HG02973 (cell line): ENCODE measurements at regions not wholly inside any gene's neighbourhood (a gene's known extent, or its start where the extent isn't known, plus 50 kb on each side); places are given as distances from the start of the nearest gene placed in this dataset.
"Not testable (repeated sequence)": the region's sequence is repeated elsewhere in the genome, so short reads cannot be mapped to it uniquely, and the experiment has no call there.

ENCODE experiments used
- ATAC-seq: cut with Tn5 transposase; IDR thresholded peaks from one replicate; pipeline ENCODE4 v1.9.1; 2021; ENCODE audit warnings: moderate library complexity; ENCODE audit not compliant: unreplicated experiment

- ATAC-seq, result no peak
Observed at GRCh38 chr9:108270051-108270450, 585.7 kb downstream of the ACTL7B start.

- ATAC-seq, result no peak
Observed at GRCh38 chr9:108269371-108269770, 586.4 kb downstream of the ACTL7B start.

- no peak for ATAC-seq
Observed at GRCh38 chr9:108265065-108265464, 590.7 kb downstream of the ACTL7B start.

GRCh38 chr9:108264093-108264492 is 591.7 kb downstream of the ACTL7B start:
- ATAC-seq, result no peak

GRCh38 chr9:108262836-108263235 is 593.0 kb downstream of the ACTL7B start:
- no peak for ATAC-seq

GRCh38 chr9:108259917-108260675 is 595.7 kb downstream of the ACTL7B start:
- ATAC-seq, result no peak

GRCh38 chr9:108258640-108259039 is 597.1 kb downstream of the ACTL7B start:
- ATAC-seq, result no peak

GRCh38 chr9:108257382-108257781 is 598.4 kb downstream of the ACTL7B start:
- ATAC-seq, result no peak

GRCh38 chr9:108254236-108254635 is 601.5 kb downstream of the ACTL7B start:
- no peak for ATAC-seq

GRCh38 chr9:108247391-108247790 is 608.4 kb downstream of the ACTL7B start:
- not testable (repeated sequence) for ATAC-seq

- no peak for ATAC-seq
Observed at GRCh38 chr9:108245901-108246300, 609.9 kb downstream of the ACTL7B start.

- ATAC-seq, result no peak
Observed at GRCh38 chr9:108245331-108245730, 610.5 kb downstream of the ACTL7B start.

GRCh38 chr9:108244686-108245085 is 611.1 kb downstream of the ACTL7B start:
- ATAC-seq, result no peak

- ATAC-seq, result no peak
Observed at GRCh38 chr9:108241384-108242073, 614.3 kb downstream of the ACTL7B start.

GRCh38 chr9:108239696-108240321 is 616.0 kb downstream of the ACTL7B start:
- no peak for ATAC-seq

GRCh38 chr9:108235609-108236008 is 620.2 kb downstream of the ACTL7B start:
- no peak for ATAC-seq

- no peak for ATAC-seq
Observed at GRCh38 chr9:108234811-108235210, 621.0 kb downstream of the ACTL7B start.

GRCh38 chr9:108225149-108225800 is 630.5 kb downstream of the ACTL7B start:
- ATAC-seq, result no peak

- ATAC-seq, result no peak
Observed at GRCh38 chr9:108224716-108225115, 631.1 kb downstream of the ACTL7B start.

GRCh38 chr9:108219664-108220063 is 636.1 kb downstream of the ACTL7B start:
- no peak for ATAC-seq
